ENCODE measurements at regions not wholly inside any gene's neighbourhood (a gene's known extent, or its start where the extent isn't known, plus 50 kb on each side); places are given as distances from the start of the nearest gene placed in this dataset.

- DNase-seq (ENCODE audit: insufficient read length, low spot score): no peak
- TF ChIP-seq, protein P1, sequence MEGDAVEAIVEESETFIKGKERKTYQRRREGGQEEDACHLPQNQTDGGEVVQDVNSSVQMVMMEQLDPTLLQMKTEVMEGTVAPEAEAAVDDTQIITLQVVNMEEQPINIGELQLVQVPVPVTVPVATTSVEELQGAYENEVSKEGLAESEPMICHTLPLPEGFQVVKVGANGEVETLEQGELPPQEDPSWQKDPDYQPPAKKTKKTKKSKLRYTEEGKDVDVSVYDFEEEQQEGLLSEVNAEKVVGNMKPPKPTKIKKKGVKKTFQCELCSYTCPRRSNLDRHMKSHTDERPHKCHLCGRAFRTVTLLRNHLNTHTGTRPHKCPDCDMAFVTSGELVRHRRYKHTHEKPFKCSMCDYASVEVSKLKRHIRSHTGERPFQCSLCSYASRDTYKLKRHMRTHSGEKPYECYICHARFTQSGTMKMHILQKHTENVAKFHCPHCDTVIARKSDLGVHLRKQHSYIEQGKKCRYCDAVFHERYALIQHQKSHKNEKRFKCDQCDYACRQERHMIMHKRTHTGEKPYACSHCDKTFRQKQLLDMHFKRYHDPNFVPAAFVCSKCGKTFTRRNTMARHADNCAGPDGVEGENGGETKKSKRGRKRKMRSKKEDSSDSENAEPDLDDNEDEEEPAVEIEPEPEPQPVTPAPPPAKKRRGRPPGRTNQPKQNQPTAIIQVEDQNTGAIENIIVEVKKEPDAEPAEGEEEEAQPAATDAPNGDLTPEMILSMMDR (IDR thresholded peaks at IDR 0.05; ENCODE audit: insufficient read depth, missing control alignments): no peak
- no peak for FAIRE-seq
Measured at GRCh38 chr4:111838406-111838930, 306.8 kb upstream of the FAM241A start.

DNA sequence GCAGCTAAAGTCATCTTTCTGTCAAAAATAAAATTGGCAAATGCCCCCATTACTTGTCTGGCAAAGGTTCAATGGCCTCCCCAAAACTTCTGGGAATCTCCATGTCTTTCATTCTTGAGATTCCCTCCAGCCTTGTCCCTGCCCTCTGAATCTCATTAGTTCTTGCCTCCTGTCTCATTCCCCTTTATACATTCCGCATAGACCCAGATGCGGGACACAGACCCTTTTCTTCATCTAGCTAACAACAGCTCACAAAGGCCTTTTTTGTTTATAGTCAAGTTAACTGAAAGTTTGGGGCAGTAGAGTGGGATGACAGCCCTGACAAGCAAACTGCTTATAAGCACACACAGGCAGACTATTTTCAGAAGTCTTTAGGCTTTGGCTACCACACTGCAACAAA, 306.1 kb upstream of the FAM241A start:
- TF ChIP-seq, protein P1 (IDR thresholded peaks at IDR 0.05; ENCODE audit: insufficient read depth, missing control alignments): no peak
- DNase-seq (ENCODE audit: insufficient read length, low spot score) (no peak), FAIRE-seq (no peak)

DNA sequence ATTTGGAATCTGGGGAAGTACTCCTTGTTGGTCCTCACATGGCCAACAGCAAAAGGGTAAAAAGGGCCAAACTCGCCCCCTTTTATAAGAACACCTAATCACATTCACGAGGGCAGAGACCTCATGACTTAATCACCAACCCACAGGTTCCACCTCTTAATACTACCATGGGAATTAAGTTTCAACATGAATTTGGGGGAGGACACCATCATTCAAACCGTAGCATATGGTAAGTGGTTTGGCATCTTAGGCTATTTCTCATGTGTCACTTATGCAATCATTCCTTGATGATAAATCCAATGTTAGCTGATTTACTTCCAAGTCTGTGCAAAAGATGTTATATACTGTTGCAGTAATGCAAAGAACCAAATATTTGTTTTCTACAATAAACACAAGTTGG, 302.9 kb upstream of the FAM241A start:
- FAIRE-seq (no peak), DNase-seq (ENCODE audit: insufficient read length, low spot score) (no peak)
- TF ChIP-seq, protein P1 (IDR thresholded peaks at IDR 0.05; ENCODE audit: insufficient read depth, missing control alignments): no peak

GRCh38 chr4:111847296-111848008, 297.8 kb upstream of the FAM241A start:
- FAIRE-seq: no peak
- DNase-seq (ENCODE audit: insufficient read length, low spot score): no peak
- TF ChIP-seq, protein P1 (IDR thresholded peaks at IDR 0.05; ENCODE audit: insufficient read depth, missing control alignments): no peak

DNA sequence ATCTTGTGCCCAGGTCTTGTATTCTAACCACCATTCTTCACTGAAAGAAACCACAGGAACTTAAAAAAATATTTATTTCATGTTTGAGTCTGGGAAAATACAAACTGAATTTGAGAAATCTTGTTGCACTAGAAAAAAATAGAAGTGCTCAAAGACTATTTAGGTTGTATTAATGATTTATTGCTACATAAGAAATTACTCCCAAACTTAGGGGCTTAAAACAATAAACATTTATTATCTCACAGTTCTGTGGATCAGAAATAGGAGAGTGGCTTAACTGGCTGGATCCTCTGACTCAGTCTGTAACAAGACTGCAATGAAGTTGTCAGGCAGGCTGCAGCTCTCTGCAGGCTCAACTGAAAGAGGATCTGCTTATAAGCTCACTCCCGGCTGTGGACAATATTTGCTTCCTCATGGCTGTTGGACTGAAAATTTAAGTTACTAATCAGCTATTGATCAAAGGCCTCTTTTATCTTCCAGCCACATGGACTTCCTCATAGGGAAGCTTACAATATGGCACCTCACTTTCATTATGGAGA, 295.4 kb upstream of the FAM241A start:
- FAIRE-seq (no peak), DNase-seq (ENCODE audit: insufficient read length, low spot score) (no peak)
- TF ChIP-seq, protein P1 (IDR thresholded peaks at IDR 0.05; ENCODE audit: insufficient read depth, missing control alignments): no peak

GRCh38 chr4:111854494-111855087, 290.7 kb upstream of the FAM241A start:
- no peak for DNase-seq (ENCODE audit: insufficient read length, low spot score)
- FAIRE-seq: peak; percentile 25

More at GRCh38 chr4:111854494-111855087, 290.7 kb upstream of the FAM241A start:
- TF ChIP-seq, protein P1 (IDR thresholded peaks at IDR 0.05; ENCODE audit: insufficient read depth, missing control alignments): peak; percentile 83
